DND-41 (cell line): ENCODE measurements at regions not wholly inside any gene's neighbourhood (a gene's known extent, or its start where the extent isn't known, plus 50 kb on each side); places are given as distances from the start of the nearest gene placed in this dataset.

Source experiments
- ATAC-seq: fragments of 200-7000 bp; cut with Tn5 transposase; 3 replicates; pipeline ENCODE4 v1.9.1; 2021; ENCODE audit warnings: low read depth; ENCODE audit not compliant: insufficient read depth
- DNase-seq: peaks from one replicate; pipeline ENCODE4 v3.0.0-alpha.2; 2020
- H2AFZ ChIP-seq: 2 replicates; pipeline ENCODE4 v1.6.0; 2012; ENCODE audit warnings: low read depth, low read length
- H3K27ac ChIP-seq: 2 replicates; pipeline ENCODE4 v1.5.1; 2012; ENCODE audit warnings: low read length, inconsistent platforms
- H3K27me3 ChIP-seq: fragments of 200-600 bp; sonication (generic); 2 replicates; pipeline ENCODE4 v1.6.0; 2012; ENCODE audit warnings: low read length, mild to moderate bottlenecking, inconsistent platforms; ENCODE audit not compliant: insufficient read depth, poor library complexity
- H3K36me3 ChIP-seq: 2 replicates; pipeline ENCODE4 v1.5.1; 2012; ENCODE audit warnings: low read length, inconsistent platforms; ENCODE audit not compliant: insufficient read depth
- H3K4me1 ChIP-seq: 2 replicates; pipeline ENCODE4 v1.5.1; 2012; ENCODE audit warnings: mild to moderate bottlenecking, low read length; ENCODE audit not compliant: insufficient read depth
- H3K4me2 ChIP-seq: 2 replicates; pipeline ENCODE4 v1.6.0; 2012; ENCODE audit warnings: mild to moderate bottlenecking, moderate library complexity, low read length, inconsistent platforms; ENCODE audit not compliant: insufficient read depth
- H3K4me3 ChIP-seq, 2 experiments: fragments of 200-600 bp in 1 of 2; shearing (Covaris generic) in 1 of 2; 2 replicates each; pipeline ENCODE4 v1.5.1; 2012 to 2016; ENCODE audit warnings: inconsistent platforms in 2 of 2, low read length in 2 of 2, mild to moderate bottlenecking in 2 of 2, low read depth in 1 of 2, moderate library complexity in 1 of 2
- H3K79me2 ChIP-seq: 2 replicates; pipeline ENCODE4 v1.6.0; 2012; ENCODE audit warnings: low read length, inconsistent platforms; ENCODE audit not compliant: insufficient read depth
- H3K9ac ChIP-seq: 2 replicates; pipeline ENCODE4 v1.6.0; 2012; ENCODE audit warnings: low read depth, mild to moderate bottlenecking, inconsistent platforms, low read length, moderate library complexity
- H3K9me3 ChIP-seq: 2 replicates; pipeline ENCODE4 v1.5.1; 2012; ENCODE audit warnings: low read length, moderate library complexity, mild to moderate bottlenecking, inconsistent platforms; ENCODE audit not compliant: insufficient read depth, severe bottlenecking
- H4K20me1 ChIP-seq: 2 replicates; pipeline ENCODE4 v1.6.0; 2012; ENCODE audit warnings: low read length; ENCODE audit not compliant: insufficient read depth
- CTCF ChIP-seq: IDR thresholded peaks from 2 replicates; pipeline ENCODE4 v1.5.1; 2012; ENCODE audit warnings: borderline replicate concordance, low read length, moderate library complexity, mild to moderate bottlenecking; ENCODE audit not compliant: poor library complexity, severe bottlenecking; ENCODE audit errors: extremely low read depth
- EZH2 ChIP-seq: IDR thresholded peaks from 3 replicates; pipeline ENCODE4 v1.6.1; 2012; ENCODE audit warnings: borderline replicate concordance, low read depth, mild to moderate bottlenecking, moderate library complexity, low read length, inconsistent platforms; ENCODE audit not compliant: severe bottlenecking

- Histone ChIP-seq H3K4me1 (no peaks in the 10 kb centered on the region), H3K4me3 (no peak overlapping the region), H3K27ac (no peak overlapping the region), H3K36me3 (no peaks in the 10 kb centered on the region), H3K4me2 (no peak overlapping the region), H2AFZ (no peak overlapping the region), H3K9me3 (no peaks in the 10 kb centered on the region), H3K79me2 (no peaks in the 10 kb centered on the region), H4K20me1 (no peaks in the 10 kb centered on the region), H3K27me3 (peaks cover 11% of the 10 kb centered on the region), H3K9ac (no peak overlapping the region)
- ATAC-seq = no peak
- DNase-seq = no peak
- no peak for TF ChIP-seq EZH2
- no peak for TF ChIP-seq CTCF
Observed at GRCh38 chr20:59515013-59515905, 89.1 kb upstream of the PHACTR3 start.

GRCh38 chr20:59515906-59516209 is 88.5 kb upstream of the PHACTR3 start:
- Histone ChIP-seq H3K36me3 (no peaks in the 10 kb centered on the region), H3K27me3 (peaks cover 11% of the 10 kb centered on the region), H3K79me2 (no peaks in the 10 kb centered on the region), H3K4me1 (no peaks in the 10 kb centered on the region), H3K4me2 (no peak overlapping the region), H3K9me3 (no peaks in the 10 kb centered on the region), H3K4me3 (no peak overlapping the region), H4K20me1 (no peaks in the 10 kb centered on the region), H3K27ac (no peak overlapping the region), H3K9ac (no peak overlapping the region), H2AFZ (no peak overlapping the region)
- DNase-seq (no peak), ATAC-seq (no peak)
- TF ChIP-seq EZH2 (no peak), CTCF (no peak)

- no peak overlapping the region for H2AFZ ChIP-seq
- no peak overlapping the region for H3K4me3 ChIP-seq
- peak; percentile 49 for DNase-seq
- peaks cover 10% of the 10 kb centered on the region for H3K27me3 ChIP-seq
- TF ChIP-seq EZH2 (no peak), CTCF (peak; percentile 84)
- H3K4me2 ChIP-seq = no peak overlapping the region
- no peaks in the 10 kb centered on the region for H4K20me1 ChIP-seq
- H3K9ac ChIP-seq = no peak overlapping the region
- no peaks in the 10 kb centered on the region for H3K4me1 ChIP-seq
- ATAC-seq = peak; percentile 85
- H3K9me3 ChIP-seq = no peaks in the 10 kb centered on the region
- no peak overlapping the region for H3K27ac ChIP-seq
- H3K79me2 ChIP-seq = no peaks in the 10 kb centered on the region
- no peaks in the 10 kb centered on the region for H3K36me3 ChIP-seq
Observed at GRCh38 chr20:59518881-59519706, 85.2 kb upstream of the PHACTR3 start.
